HepG2 (cell line): ENCODE measurements at regions not wholly inside any gene's neighbourhood (a gene's known extent, or its start where the extent isn't known, plus 50 kb on each side); places are given as distances from the start of the nearest gene placed in this dataset.

ENCODE experiments used
- ATAC-seq: fragments of 200-7000 bp; cut with Tn5 transposase; 3 replicates; pipeline ENCODE4 v1.9.1; 2020; ENCODE audit warnings: mild to moderate bottlenecking, moderate library complexity
- BruUV-seq: library from RNA; stranded (reverse); fragments of 400-500 nt; replicated peaks from 2 replicates; lab custom pipeline; 2021; lab: Mats Ljungman, UMichigan
- CTCF ChIA-PET: fragments of 300-600 bp; formaldehyde crosslinking; extraction: SDS; loops from one replicate; lab custom pipeline; 2021; ENCODE audit warnings: low total read pairs, inconsistent platforms, low intra/inter-chr PET ratio; lab: Yijun Ruan, JAX
- POLR2A ChIA-PET: fragments of 350-600 bp; sonication (Branson Sonifier 250); formaldehyde crosslinking; loops from one replicate; lab custom pipeline; 2020; ENCODE audit warnings: antibody characterized with exemption, inconsistent platforms; lab: Yijun Ruan, JAX
- DNase-seq: peaks from one replicate; pipeline ENCODE4 v3.0.0-alpha.2; 2015; ENCODE audit warnings: low spot score
- FAIRE-seq: peaks from 3 replicates; lab custom pipeline; 2011; peaks lifted over from hg19 to GRCh38; lab: Jason Lieb, UNC
- H2AFZ ChIP-seq: one replicate; pipeline ENCODE4 v1.6.1; 2011; ENCODE audit warnings: low read length, inconsistent platforms
- H3K27ac ChIP-seq: fragments of 300-600 bp; 3 replicates; pipeline ENCODE4 v1.8.0; 2011; ENCODE audit warnings: mixed run types, mild to moderate bottlenecking, mixed read lengths, low read length, inconsistent platforms; ENCODE audit not compliant: insufficient read depth; ENCODE audit errors: extremely low read length
- H3K27me3 ChIP-seq, 2 experiments: fragments of 200-600 bp in 1 of 2; 2 replicates in 1 of 2; 3 replicates in 1 of 2; pipeline versions ENCODE4 v1.6.0 to v1.8.0; 2011; ENCODE audit warnings: low read length in 2 of 2, mild to moderate bottlenecking in 2 of 2, moderate library complexity in 2 of 2, inconsistent platforms in 1 of 2; ENCODE audit not compliant: insufficient read depth in 2 of 2, control insufficient read depth in 1 of 2
- H3K36me3 ChIP-seq, 2 experiments: fragments of 200-600 bp in 1 of 2; replicated peaks in 1 of 2; 2 replicates in 1 of 2; 3 replicates in 1 of 2; pipeline versions ENCODE4 v1.5.1 to v1.8.0; 2011; ENCODE audit warnings: low read length in 2 of 2, inconsistent platforms in 1 of 2; ENCODE audit not compliant: insufficient read depth in 2 of 2, control insufficient read depth in 1 of 2
- H3K4me1 ChIP-seq: 2 replicates; pipeline ENCODE4 v1.5.1; 2012; ENCODE audit warnings: low read length, inconsistent platforms; ENCODE audit not compliant: insufficient read depth
- H3K4me2 ChIP-seq: 2 replicates; pipeline ENCODE4 v1.6.0; 2011; ENCODE audit warnings: low read depth, low read length, inconsistent platforms
- H3K4me3 ChIP-seq, 3 experiments: fragments of 200-600 bp in 1 of 3; sonication (generic), shearing (Covaris generic) in 1 of 3; replicated peaks in 1 of 3; 2 replicates each; pipeline ENCODE4 v1.5.1; 2011 to 2016; ENCODE audit warnings: low read length in 3 of 3, inconsistent platforms in 2 of 3, low read depth in 2 of 3, mild to moderate bottlenecking in 2 of 3, control low read depth in 1 of 3, mixed read lengths in 1 of 3; ENCODE audit not compliant: insufficient read depth in 1 of 3
- H3K79me2 ChIP-seq: one replicate; pipeline ENCODE4 v1.6.1; 2011; ENCODE audit warnings: low read length, inconsistent platforms; ENCODE audit not compliant: insufficient read depth
- H3K9ac ChIP-seq: 2 replicates; pipeline ENCODE4 v1.6.0; 2011; ENCODE audit warnings: mild to moderate bottlenecking, low read depth, low read length, inconsistent platforms; ENCODE audit not compliant: insufficient read depth
- H3K9me3 ChIP-seq: 2 replicates; pipeline ENCODE4 v1.5.1; 2012; ENCODE audit warnings: mild to moderate bottlenecking, low read length
- H4K20me1 ChIP-seq: 2 replicates; pipeline ENCODE4 v1.6.0; 2011; ENCODE audit warnings: inconsistent platforms, mild to moderate bottlenecking, low read length, moderate library complexity; ENCODE audit not compliant: insufficient read depth
- MAFG ChIP-seq: sonication (generic); formaldehyde crosslinking; IDR thresholded peaks from 2 replicates; pipeline ENCODE4 v1.5.1; 2020; ENCODE audit warnings: mild to moderate bottlenecking, missing genetic modification reagents
- MEIS1 ChIP-seq: sonication (generic); formaldehyde crosslinking; IDR thresholded peaks from 2 replicates; pipeline ENCODE4 v1.9.0; 2021; ENCODE audit warnings: mild to moderate bottlenecking, missing genetic modification reagents, moderate library complexity, borderline replicate concordance
- NFIB ChIP-seq: sonication (generic); formaldehyde crosslinking; IDR thresholded peaks from 2 replicates; pipeline ENCODE4 v1.9.0; 2021; ENCODE audit warnings: missing genetic modification reagents, mild to moderate bottlenecking, borderline replicate concordance
- PHB2 ChIP-seq: fragments of 450-650 bp; IDR thresholded peaks from 2 replicates; pipeline ENCODE4 v1.6.1; 2018; ENCODE audit not compliant: partially characterized antibody
- SIX4 ChIP-seq: sonication (generic); formaldehyde crosslinking; IDR thresholded peaks from 2 replicates; pipeline ENCODE4 v1.4.0; 2020; ENCODE audit warnings: missing genetic modification reagents
- SP2 ChIP-seq: sonication (generic); formaldehyde crosslinking; IDR thresholded peaks from 2 replicates; pipeline ENCODE4 v1.5.1; 2020; ENCODE audit warnings: mild to moderate bottlenecking, missing genetic modification reagents
- ZNF343 ChIP-seq: sonication (generic); formaldehyde crosslinking; IDR thresholded peaks from 2 replicates; pipeline ENCODE4 v1.4.0; 2020; ENCODE audit warnings: mild to moderate bottlenecking, missing genetic modification reagents
- ZNF501 ChIP-seq: sonication (generic); formaldehyde crosslinking; IDR thresholded peaks from 2 replicates; pipeline ENCODE4 v1.5.1; 2020; ENCODE audit warnings: mild to moderate bottlenecking, moderate library complexity, missing genetic modification reagents
- WGBS: methylation state at CpG from one replicate; pipeline ENCODE4 v1.1.6; 2017; ENCODE audit warnings: low lambda C conversion rate; 5-methylcytosine and 5-hydroxymethylcytosine counted together
- in situ Hi-C: cut with HindIII; loops from 2 replicates; pipeline ENCODE4 v1.10.0; 2017; ENCODE audit warnings: low pct_unique_long_range_greater_than_20kb; ENCODE audit not compliant: extremely low pct_ligation_motif_present
- intact Hi-C: fragments of 100-400 bp; cut with micrococcal nuclease; formaldehyde crosslinking; loops from one replicate; pipeline ENCODE4 v1.10.0; 2022; ENCODE audit not compliant: unreplicated experiment
- TF ChIP-seq, protein P1 (sequence below): sonication (generic); formaldehyde crosslinking; IDR thresholded peaks from 2 replicates; pipeline ENCODE4 v1.5.1; 2020; ENCODE audit warnings: missing genetic modification reagents, mild to moderate bottlenecking, borderline replicate concordance
- TF ChIP-seq, protein P2 (sequence below): sonication (generic); formaldehyde crosslinking; IDR thresholded peaks from 2 replicates; pipeline ENCODE4 v1.4.0; 2020; ENCODE audit warnings: missing genetic modification reagents

DNA sequence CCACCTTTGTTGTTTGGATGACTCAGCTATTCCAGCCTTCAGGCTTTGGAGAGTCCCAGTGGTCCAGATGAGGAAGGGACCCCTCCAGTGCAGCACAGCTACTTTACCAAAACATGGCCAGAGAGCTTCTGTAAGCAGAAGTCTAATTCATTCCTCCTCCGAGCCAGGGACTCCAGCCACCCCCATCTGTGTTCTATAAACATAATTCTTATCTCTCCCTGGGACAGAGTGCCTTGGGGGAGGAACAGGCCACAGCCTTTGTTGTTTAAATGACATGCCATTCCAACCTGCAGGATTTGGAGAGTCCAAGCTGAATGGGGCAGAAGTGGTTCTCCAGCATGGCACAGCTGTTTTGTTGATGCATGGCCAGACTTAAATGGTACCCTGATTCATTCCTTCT lies 994.0 kb downstream of the TRHDE start:
- POLR2A ChIA-PET = no interaction called here
- no peak overlapping the region for H3K27ac ChIP-seq
- H3K9me3 ChIP-seq = peaks cover 84% of the 10 kb centered on the region
- no peaks in the 10 kb centered on the region for H3K27me3 ChIP-seq
- no peak overlapping the region for H3K4me2 ChIP-seq
- BruUV-seq = no TSS peak
- FAIRE-seq = no peak
- no peaks in the 10 kb centered on the region for H4K20me1 ChIP-seq
- intact Hi-C loops = no loop called here
- H3K4me3 ChIP-seq = no peak overlapping the region
- in situ Hi-C loops = no loop called here
- H3K9ac ChIP-seq = no peak overlapping the region
- no peaks in the 10 kb centered on the region for H3K36me3 ChIP-seq
- 0% methylated on average over 1 of the region's 1 CpG for WGBS
- CTCF ChIA-PET = no interaction called here
- TF ChIP-seq SIX4 (CRISPR knock-in tag) (no peak), ZNF343 (CRISPR knock-in tag) (no peak), NFIB (CRISPR knock-in tag) (no peak), MAFG (no peak), SP2 (CRISPR knock-in tag) (no peak), PHB2 (no peak), ZNF501 (CRISPR knock-in tag) (no peak), MEIS1 (CRISPR knock-in tag) (no peak)
- TF ChIP-seq, protein P1, sequence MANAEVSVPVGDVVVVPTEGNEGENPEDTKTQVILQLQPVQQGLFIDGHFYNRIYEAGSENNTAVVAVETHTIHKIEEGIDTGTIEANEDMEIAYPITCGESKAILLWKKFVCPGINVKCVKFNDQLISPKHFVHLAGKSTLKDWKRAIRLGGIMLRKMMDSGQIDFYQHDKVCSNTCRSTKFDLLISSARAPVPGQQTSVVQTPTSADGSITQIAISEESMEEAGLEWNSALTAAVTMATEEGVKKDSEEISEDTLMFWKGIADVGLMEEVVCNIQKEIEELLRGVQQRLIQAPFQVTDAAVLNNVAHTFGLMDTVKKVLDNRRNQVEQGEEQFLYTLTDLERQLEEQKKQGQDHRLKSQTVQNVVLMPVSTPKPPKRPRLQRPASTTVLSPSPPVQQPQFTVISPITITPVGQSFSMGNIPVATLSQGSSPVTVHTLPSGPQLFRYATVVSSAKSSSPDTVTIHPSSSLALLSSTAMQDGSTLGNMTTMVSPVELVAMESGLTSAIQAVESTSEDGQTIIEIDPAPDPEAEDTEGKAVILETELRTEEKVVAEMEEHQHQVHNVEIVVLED (CRISPR knock-in tag) = no peak
- TF ChIP-seq, protein P2, sequence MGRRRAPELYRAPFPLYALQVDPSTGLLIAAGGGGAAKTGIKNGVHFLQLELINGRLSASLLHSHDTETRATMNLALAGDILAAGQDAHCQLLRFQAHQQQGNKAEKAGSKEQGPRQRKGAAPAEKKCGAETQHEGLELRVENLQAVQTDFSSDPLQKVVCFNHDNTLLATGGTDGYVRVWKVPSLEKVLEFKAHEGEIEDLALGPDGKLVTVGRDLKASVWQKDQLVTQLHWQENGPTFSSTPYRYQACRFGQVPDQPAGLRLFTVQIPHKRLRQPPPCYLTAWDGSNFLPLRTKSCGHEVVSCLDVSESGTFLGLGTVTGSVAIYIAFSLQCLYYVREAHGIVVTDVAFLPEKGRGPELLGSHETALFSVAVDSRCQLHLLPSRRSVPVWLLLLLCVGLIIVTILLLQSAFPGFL (CRISPR knock-in tag) = no peak
- TF ChIP-seq, all 625 proteins: peak for 0
- no peak for ATAC-seq
- no peak for DNase-seq
- H2AFZ ChIP-seq = no peak overlapping the region
- H3K79me2 ChIP-seq = no peaks in the 10 kb centered on the region
- H3K4me1 ChIP-seq = no peaks in the 10 kb centered on the region
